ENCODE measurements at regions not wholly inside any gene's neighbourhood (a gene's known extent, or its start where the extent isn't known, plus 50 kb on each side); places are given as distances from the start of the nearest gene placed in this dataset.

DNA sequence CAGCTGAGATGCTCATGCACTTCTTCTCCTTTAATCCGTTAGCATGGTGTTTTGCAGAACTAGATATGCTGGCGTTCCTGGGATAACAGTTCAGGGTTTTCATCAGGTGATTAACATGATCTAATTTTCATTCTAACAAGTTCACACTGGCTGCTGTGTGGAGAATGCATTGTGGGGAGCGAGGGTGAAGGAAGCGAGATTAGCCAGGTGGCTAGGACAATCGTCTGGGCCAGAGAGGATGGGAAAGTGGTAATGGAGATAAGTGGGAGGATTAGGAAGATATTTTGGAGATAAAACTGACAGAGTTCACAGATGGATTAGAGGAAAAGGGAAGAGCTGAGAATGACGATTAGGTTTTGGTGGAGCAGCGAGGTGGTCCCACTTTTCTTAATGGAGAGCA, 138.1 kb upstream of the MAGI3 start:
- Histone ChIP-seq H3K79me2 (ENCODE audit: control insufficient read depth, insufficient read depth, low read length) (no peaks in the 10 kb centered on the region), H3K4me2 (ENCODE audit: control insufficient read depth, extremely low read depth, insufficient read depth, low read depth, low read length) (no peak overlapping the region), H2AFZ (ENCODE audit: control insufficient read depth, low read length) (no peak overlapping the region), H3K9me3 (ENCODE audit: control insufficient read depth, low read depth, low read length) (no peaks in the 10 kb centered on the region), H4K20me1 (ENCODE audit: control insufficient read depth, extremely low read depth, insufficient read depth, low read length) (no peaks in the 10 kb centered on the region), H3K27me3 (ENCODE audit: control insufficient read depth, extremely low read depth, insufficient read depth, low read length) (no peaks in the 10 kb centered on the region), H3K4me1 (ENCODE audit: control insufficient read depth, extremely low read depth, insufficient read depth, low read length) (peaks cover 17% of the 10 kb centered on the region), H3K9me1 (ENCODE audit: control insufficient read depth, extremely low read depth, insufficient read depth, low read length) (no peaks in the 10 kb centered on the region), H3K36me3 (ENCODE audit: control insufficient read depth in 2 of 2, extremely low read depth in 1 of 2, insufficient read depth in 2 of 2, low read length in 2 of 2) (no peaks in the 10 kb centered on the region), H3K4me3 (ENCODE audit: control insufficient read depth in 2 of 3, extremely low read depth in 1 of 3, insufficient read depth in 2 of 3, low read depth in 1 of 3, low read length in 3 of 3) (no peak overlapping the region), H3K9ac (ENCODE audit: control insufficient read depth, extremely low read depth, insufficient read depth, low read length) (no peak overlapping the region), H3K27ac (ENCODE audit: control insufficient read depth, insufficient read depth, low read length) (no peak overlapping the region)
- DNase-seq (ENCODE audit: low read depth, low spot score) (no peak), FAIRE-seq (no peak)
- dilution Hi-C loops (cut with MboI; ENCODE audit: extremely low pct_ligation_motif_present, low sequenced_read_pairs), result no loop called here
- TF ChIP-seq EZH2 (IDR thresholded peaks at IDR 0.05; ENCODE audit: low read length), result no peak
- no peak for TF ChIP-seq CTCF (optimal IDR thresholded peaks at IDR 0.05 in 1 of 3, IDR thresholded peaks at IDR 0.05 in 1 of 3, conservative IDR thresholded peaks at IDR 0.05 in 1 of 3; ENCODE audit: extremely low read depth in 1 of 3, insufficient read depth in 2 of 3, low read length in 3 of 3)

GRCh38 chr1:113253187-113253586, 137.1 kb upstream of the MAGI3 start:
- TF ChIP-seq CTCF (optimal IDR thresholded peaks at IDR 0.05 in 1 of 3, IDR thresholded peaks at IDR 0.05 in 1 of 3, conservative IDR thresholded peaks at IDR 0.05 in 1 of 3; ENCODE audit: extremely low read depth in 1 of 3, insufficient read depth in 2 of 3, low read length in 3 of 3), result no peak
- no peak for TF ChIP-seq EZH2 (IDR thresholded peaks at IDR 0.05; ENCODE audit: low read length)
- no peak overlapping the region for H3K4me2 ChIP-seq (ENCODE audit: control insufficient read depth, extremely low read depth, insufficient read depth, low read depth, low read length)
- H3K79me2 ChIP-seq (ENCODE audit: control insufficient read depth, insufficient read depth, low read length), result no peaks in the 10 kb centered on the region
- H2AFZ ChIP-seq (ENCODE audit: control insufficient read depth, low read length), result no peak overlapping the region
- no peaks in the 10 kb centered on the region for H3K9me1 ChIP-seq (ENCODE audit: control insufficient read depth, extremely low read depth, insufficient read depth, low read length)
- DNase-seq (ENCODE audit: low read depth, low spot score), result no peak
- no peaks in the 10 kb centered on the region for H4K20me1 ChIP-seq (ENCODE audit: control insufficient read depth, extremely low read depth, insufficient read depth, low read length)
- no peak for FAIRE-seq
- no peak overlapping the region for H3K4me3 ChIP-seq (ENCODE audit: control insufficient read depth in 2 of 3, extremely low read depth in 1 of 3, insufficient read depth in 2 of 3, low read depth in 1 of 3, low read length in 3 of 3)
- no peak overlapping the region for H3K9ac ChIP-seq (ENCODE audit: control insufficient read depth, extremely low read depth, insufficient read depth, low read length)
- H3K4me1 ChIP-seq (ENCODE audit: control insufficient read depth, extremely low read depth, insufficient read depth, low read length), result peaks cover 7% of the 10 kb centered on the region
- no peaks in the 10 kb centered on the region for H3K27me3 ChIP-seq (ENCODE audit: control insufficient read depth, extremely low read depth, insufficient read depth, low read length)
- no peaks in the 10 kb centered on the region for H3K36me3 ChIP-seq (ENCODE audit: control insufficient read depth in 2 of 2, extremely low read depth in 1 of 2, insufficient read depth in 2 of 2, low read length in 2 of 2)
- H3K27ac ChIP-seq (ENCODE audit: control insufficient read depth, insufficient read depth, low read length), result no peak overlapping the region
- dilution Hi-C loops (cut with MboI; ENCODE audit: extremely low pct_ligation_motif_present, low sequenced_read_pairs), result no loop called here
- H3K9me3 ChIP-seq (ENCODE audit: control insufficient read depth, low read depth, low read length), result no peaks in the 10 kb centered on the region

Measured in keratinocyte (primary cell).